DOHH2 (cell line): ENCODE measurements at regions not wholly inside any gene's neighbourhood (a gene's known extent, or its start where the extent isn't known, plus 50 kb on each side); places are given as distances from the start of the nearest gene placed in this dataset.
"Not testable (repeated sequence)": the region's sequence is repeated elsewhere in the genome, so short reads cannot be mapped to it uniquely, and the experiment has no call there.

Experiments used
- H3F3A ChIP-seq: fragments of 200-600 bp; sonication (generic), shearing (Covaris generic); 2 replicates; pipeline ENCODE4 v1.6.0; 2016; ENCODE audit warnings: antibody characterized with exemption, mild to moderate bottlenecking; ENCODE audit not compliant: control insufficient read depth, insufficient read depth
- H3K27ac ChIP-seq: fragments of 200-600 bp; sonication (generic); 2 replicates; pipeline ENCODE4 v1.5.1; 2014; ENCODE audit warnings: low read depth, mild to moderate bottlenecking, low read length, moderate library complexity
- H3K27me3 ChIP-seq: fragments of 200-600 bp; sonication (generic); 2 replicates; pipeline ENCODE4 v1.6.1; 2014; ENCODE audit warnings: mild to moderate bottlenecking, low read length, mixed read lengths; ENCODE audit not compliant: control insufficient read depth
- H3K36me3 ChIP-seq: fragments of 200-600 bp; sonication (generic); 2 replicates; pipeline ENCODE4 v1.6.1; 2014; ENCODE audit warnings: mild to moderate bottlenecking, low read length, moderate library complexity, mixed read lengths; ENCODE audit not compliant: control insufficient read depth
- H3K4me1 ChIP-seq: fragments of 200-600 bp; sonication (generic); 2 replicates; pipeline ENCODE4 v1.6.1; 2014; ENCODE audit warnings: mild to moderate bottlenecking, low read length, mixed read lengths; ENCODE audit not compliant: control insufficient read depth
- H3K4me2 ChIP-seq: fragments of 200-600 bp; sonication (generic); 2 replicates; pipeline ENCODE4 v1.6.0; 2014; ENCODE audit warnings: mild to moderate bottlenecking, low read length, moderate library complexity
- H3K4me3 ChIP-seq: fragments of 200-600 bp; sonication (generic); 2 replicates; pipeline ENCODE4 v1.5.1; 2014; ENCODE audit warnings: mild to moderate bottlenecking, low read length, mixed read lengths
- H3K79me2 ChIP-seq: fragments of 200-600 bp; sonication (generic); 2 replicates; pipeline ENCODE4 v1.6.1; 2014; ENCODE audit warnings: mild to moderate bottlenecking, low read length, mixed read lengths; ENCODE audit not compliant: control insufficient read depth
- H3K9me2 ChIP-seq: fragments of 200-600 bp; sonication (generic); replicated peaks from 2 replicates; pipeline ENCODE4 v1.6.1; 2014; ENCODE audit warnings: mild to moderate bottlenecking, low read length, mixed read lengths; ENCODE audit not compliant: control insufficient read depth
- H3K9me3 ChIP-seq: fragments of 200-600 bp; sonication (generic); 2 replicates; pipeline ENCODE4 v1.6.1; 2014; ENCODE audit warnings: antibody characterized with exemption, low read length, mixed read lengths; ENCODE audit not compliant: control insufficient read depth, insufficient read depth
- H4K20me1 ChIP-seq: fragments of 200-600 bp; sonication (generic); 2 replicates; pipeline ENCODE4 v1.6.0; 2014; ENCODE audit warnings: low read depth, mild to moderate bottlenecking, antibody characterized with exemption, low read length, moderate library complexity; ENCODE audit not compliant: control insufficient read depth, insufficient read depth
- EZH2phosphoT487 ChIP-seq: fragments of 200-600 bp; sonication (generic); IDR thresholded peaks from 2 replicates; pipeline ENCODE4 v1.6.1; 2017; ENCODE audit warnings: borderline replicate concordance, mild to moderate bottlenecking, antibody characterized with exemption, low read length, moderate library complexity, mixed read lengths
- TF ChIP-seq, protein P1 (sequence below): fragments of 200-600 bp; sonication (generic); IDR thresholded peaks from one replicate; pipeline ENCODE4 v1.5.1; 2014; ENCODE audit warnings: antibody characterized with exemption, mild to moderate bottlenecking, low read depth, low read length; ENCODE audit not compliant: poor library complexity, severe bottlenecking

DNA sequence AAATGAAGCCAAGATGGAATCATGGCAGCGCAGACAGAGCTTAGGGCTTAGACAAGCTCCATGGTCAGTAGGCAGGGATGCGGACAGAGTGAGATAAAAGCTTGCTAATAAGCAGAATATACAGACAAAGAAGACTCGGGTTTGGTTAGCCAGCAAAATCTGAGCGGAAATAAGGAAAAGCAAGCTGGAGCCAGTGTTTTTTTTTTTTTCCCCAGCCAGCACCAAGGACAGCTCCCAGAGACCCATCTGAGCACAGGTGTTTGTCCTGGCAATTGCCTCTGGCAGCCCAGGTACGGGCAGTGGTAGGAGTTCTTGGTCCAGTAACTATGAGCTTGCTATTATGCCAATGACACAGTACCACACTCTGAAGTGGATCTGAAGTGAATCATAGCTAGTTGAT lies 187.6 kb downstream of the ADCYAP1 start:
- Histone ChIP-seq H3K4me3 (no peak overlapping the region), H3K9me3 (no peaks in the 10 kb centered on the region), H3K79me2 (no peaks in the 10 kb centered on the region), H3K27me3 (no peaks in the 10 kb centered on the region), H3K27ac (no peak overlapping the region), H4K20me1 (no peaks in the 10 kb centered on the region), H3K4me2 (no peak overlapping the region), H3F3A (no peaks in the 10 kb centered on the region), H3K9me2 (no peaks in the 10 kb centered on the region), H3K4me1 (no peaks in the 10 kb centered on the region), H3K36me3 (no peaks in the 10 kb centered on the region)
- TF ChIP-seq EZH2phosphoT487: no peak
- TF ChIP-seq, protein P1, sequence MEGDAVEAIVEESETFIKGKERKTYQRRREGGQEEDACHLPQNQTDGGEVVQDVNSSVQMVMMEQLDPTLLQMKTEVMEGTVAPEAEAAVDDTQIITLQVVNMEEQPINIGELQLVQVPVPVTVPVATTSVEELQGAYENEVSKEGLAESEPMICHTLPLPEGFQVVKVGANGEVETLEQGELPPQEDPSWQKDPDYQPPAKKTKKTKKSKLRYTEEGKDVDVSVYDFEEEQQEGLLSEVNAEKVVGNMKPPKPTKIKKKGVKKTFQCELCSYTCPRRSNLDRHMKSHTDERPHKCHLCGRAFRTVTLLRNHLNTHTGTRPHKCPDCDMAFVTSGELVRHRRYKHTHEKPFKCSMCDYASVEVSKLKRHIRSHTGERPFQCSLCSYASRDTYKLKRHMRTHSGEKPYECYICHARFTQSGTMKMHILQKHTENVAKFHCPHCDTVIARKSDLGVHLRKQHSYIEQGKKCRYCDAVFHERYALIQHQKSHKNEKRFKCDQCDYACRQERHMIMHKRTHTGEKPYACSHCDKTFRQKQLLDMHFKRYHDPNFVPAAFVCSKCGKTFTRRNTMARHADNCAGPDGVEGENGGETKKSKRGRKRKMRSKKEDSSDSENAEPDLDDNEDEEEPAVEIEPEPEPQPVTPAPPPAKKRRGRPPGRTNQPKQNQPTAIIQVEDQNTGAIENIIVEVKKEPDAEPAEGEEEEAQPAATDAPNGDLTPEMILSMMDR: no peak

DNA sequence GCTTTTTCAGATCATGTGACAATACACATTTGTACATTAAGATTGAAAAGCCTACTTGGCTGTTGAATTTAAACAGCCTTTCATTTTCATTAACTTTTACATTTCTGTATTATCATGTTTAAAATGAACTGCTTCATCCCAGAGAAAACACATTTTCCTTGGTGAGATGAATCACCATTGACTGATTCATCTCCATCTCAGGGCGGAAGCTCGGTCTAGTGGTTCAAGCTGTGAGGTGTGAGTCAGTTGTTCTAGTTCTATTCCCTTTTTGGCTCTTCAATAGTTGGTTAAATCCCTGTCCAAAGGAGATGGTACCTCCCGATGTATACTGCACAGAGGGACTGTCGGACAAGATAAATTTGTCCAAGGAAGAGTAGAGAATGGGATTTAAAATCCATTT lies 189.7 kb downstream of the ADCYAP1 start:
- Histone ChIP-seq H3F3A (no peaks in the 10 kb centered on the region), H3K27me3 (no peaks in the 10 kb centered on the region), H3K27ac (no peak overlapping the region), H4K20me1 (no peaks in the 10 kb centered on the region), H3K4me3 (no peak overlapping the region), H3K9me2 (no peaks in the 10 kb centered on the region), H3K9me3 (no peaks in the 10 kb centered on the region), H3K4me1 (no peaks in the 10 kb centered on the region), H3K4me2 (no peak overlapping the region), H3K36me3 (no peaks in the 10 kb centered on the region), H3K79me2 (no peaks in the 10 kb centered on the region)
- TF ChIP-seq, protein P1: no peak
- TF ChIP-seq EZH2phosphoT487: no peak

DNA sequence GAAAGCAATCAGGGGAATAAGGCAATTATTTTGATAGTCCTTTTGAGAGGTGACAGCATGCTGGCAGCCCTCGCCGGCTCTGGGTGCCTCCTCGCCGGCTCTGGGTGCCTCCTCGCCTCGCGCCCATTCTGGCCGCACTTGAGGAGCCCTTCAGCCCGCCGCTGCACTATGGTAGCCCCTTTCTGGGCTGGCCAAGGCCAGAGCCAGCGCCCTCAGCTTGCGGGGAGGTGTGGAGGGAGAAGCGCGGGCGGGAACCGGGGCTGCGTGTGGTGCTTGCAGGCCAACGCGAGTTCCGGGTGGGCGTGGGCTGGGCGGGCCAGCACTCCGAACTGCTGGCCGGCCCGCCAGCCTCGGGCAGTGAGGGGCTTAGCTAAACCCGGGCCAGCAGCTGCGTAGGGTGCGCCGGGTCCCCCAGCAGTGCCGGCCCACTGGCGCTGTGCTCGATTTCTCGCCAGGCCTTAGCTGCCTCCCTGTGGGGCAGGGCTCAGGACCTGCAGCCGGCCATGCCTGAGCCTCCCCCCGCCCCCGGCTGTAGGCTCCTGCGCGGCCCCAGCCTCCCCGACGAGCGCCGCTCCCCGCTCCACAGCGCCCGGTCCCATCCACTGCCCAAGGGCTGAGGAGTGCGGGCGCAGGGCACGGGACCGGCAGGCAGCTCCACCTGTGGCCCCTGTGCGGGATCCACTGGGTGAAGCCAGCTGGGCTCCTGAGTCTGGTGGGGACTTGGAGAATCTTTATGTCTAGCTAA lies 193.5 kb downstream of the ADCYAP1 start:
- not testable (repeated sequence) for H4K20me1 ChIP-seq, H3F3A ChIP-seq, H3K27ac ChIP-seq, H3K4me2 ChIP-seq, H3K27me3 ChIP-seq, H3K79me2 ChIP-seq, H3K4me3 ChIP-seq, H3K9me2 ChIP-seq, H3K36me3 ChIP-seq, H3K4me1 ChIP-seq, H3K9me3 ChIP-seq

DNA sequence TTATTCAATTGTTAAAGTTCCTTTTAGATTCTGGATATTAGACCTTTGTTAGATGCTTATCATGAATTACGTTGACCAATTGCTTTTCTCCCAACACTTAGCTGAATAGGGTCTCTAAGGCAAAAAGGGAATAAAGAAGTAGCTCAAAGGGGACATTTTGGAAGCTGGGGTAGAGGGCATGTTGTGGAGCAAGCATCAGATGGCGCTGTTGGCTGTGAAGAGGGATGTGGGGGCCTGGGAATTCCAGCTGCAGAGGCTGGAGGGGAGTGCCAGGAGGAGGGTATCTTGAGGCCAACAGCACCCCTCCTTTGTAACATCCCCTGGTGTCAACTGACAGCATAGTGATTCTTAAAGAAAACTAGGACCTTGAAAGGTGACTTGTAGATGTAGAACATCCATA lies 198.2 kb downstream of the ADCYAP1 start:
- no peaks in the 10 kb centered on the region for H3K36me3 ChIP-seq
- TF ChIP-seq, protein P1: no peak
- no peak for TF ChIP-seq EZH2phosphoT487

More for the DNA sequence above, 198.2 kb downstream of the ADCYAP1 start:
- no peaks in the 10 kb centered on the region for H3K79me2 ChIP-seq
- no peak overlapping the region for H3K27ac ChIP-seq
- H3K4me2 ChIP-seq: no peak overlapping the region
- no peaks in the 10 kb centered on the region for H4K20me1 ChIP-seq
- H3K27me3 ChIP-seq: no peaks in the 10 kb centered on the region
- no peaks in the 10 kb centered on the region for H3K4me1 ChIP-seq
- no peak overlapping the region for H3K4me3 ChIP-seq
- no peaks in the 10 kb centered on the region for H3K9me3 ChIP-seq
- no peaks in the 10 kb centered on the region for H3F3A ChIP-seq
- no peaks in the 10 kb centered on the region for H3K9me2 ChIP-seq
